RKO (cell line): ENCODE measurements at regions not wholly inside any gene's neighbourhood (a gene's known extent, or its start where the extent isn't known, plus 50 kb on each side); places are given as distances from the start of the nearest gene placed in this dataset.
"Not testable (repeated sequence)": the region's sequence is repeated elsewhere in the genome, so short reads cannot be mapped to it uniquely, and the experiment has no call there.

Experiments used
- DNase-seq: peaks from one replicate; pipeline ENCODE4 v3.0.0-alpha.2; 2016; ENCODE audit warnings: low spot score

DNA sequence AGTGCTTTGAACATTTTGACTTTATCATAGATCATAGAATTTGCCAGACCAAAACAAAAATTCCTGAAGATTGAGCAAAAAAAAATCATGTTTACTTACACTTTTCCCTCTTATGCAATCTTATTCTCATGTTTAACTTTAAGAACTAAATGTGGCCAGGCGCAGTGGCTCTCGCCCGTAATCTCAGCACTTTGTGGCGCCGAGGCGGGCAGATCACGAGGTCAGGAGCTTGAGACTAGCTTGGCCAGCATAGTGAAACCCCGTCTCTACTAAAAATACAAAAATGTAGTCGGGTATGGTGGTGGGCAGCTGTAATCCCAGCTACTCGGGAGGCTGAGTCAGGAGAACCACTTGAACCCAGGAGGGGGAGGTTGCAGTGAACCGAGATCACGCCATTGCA lies 227.9 kb upstream of the KYNU start:
- DNase-seq = no peak

GRCh38 chr2:142642650-142643049 lies 234.8 kb upstream of the KYNU start:
- no peak for DNase-seq

DNA sequence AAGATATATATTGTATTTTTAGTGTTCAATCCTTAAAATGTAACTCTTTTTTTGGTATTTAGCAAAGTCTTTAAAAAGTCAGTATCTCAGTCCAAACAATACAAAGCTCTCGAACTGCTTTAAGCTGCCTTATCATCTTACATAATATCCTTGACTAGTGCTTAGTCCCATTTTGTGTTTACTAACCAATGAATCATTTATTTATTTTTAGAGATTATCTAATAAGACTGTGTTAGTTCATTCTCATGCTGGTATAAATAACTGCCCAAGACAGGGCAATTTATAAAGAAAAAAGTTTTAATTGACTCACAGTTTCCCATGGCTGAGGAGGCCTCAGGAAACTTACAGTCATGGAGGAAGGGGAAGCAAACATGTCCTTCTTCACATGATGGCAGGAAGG lies 248.3 kb upstream of the KYNU start:
- DNase-seq = no peak

- DNase-seq = no peak
Measured at GRCh38 chr2:142621287-142621686, 256.2 kb upstream of the KYNU start.

GRCh38 chr2:142617461-142617860 lies 260.0 kb upstream of the KYNU start:
- no peak for DNase-seq

GRCh38 chr2:142615876-142616275 lies 261.6 kb upstream of the KYNU start:
- DNase-seq = no peak

GRCh38 chr2:142613193-142613592 lies 264.3 kb upstream of the KYNU start:
- DNase-seq = not testable (repeated sequence)

DNA sequence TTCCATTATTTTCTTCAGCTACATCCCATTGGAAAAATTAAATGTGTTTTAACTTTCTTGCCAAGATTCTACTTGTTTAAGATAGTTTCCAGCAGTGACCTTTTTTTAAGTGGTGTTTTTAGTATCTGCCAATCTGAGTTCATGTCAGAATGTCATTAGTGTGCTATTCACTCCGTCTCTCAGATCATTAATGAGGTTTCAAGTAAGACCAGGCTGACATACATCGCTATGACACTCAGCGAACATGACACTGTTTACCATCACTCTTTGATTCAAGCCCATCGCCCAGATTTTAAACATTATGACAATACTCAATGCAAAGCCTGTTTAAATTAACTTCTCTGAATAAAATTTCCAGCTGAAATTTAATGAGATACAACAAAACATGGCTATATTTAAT lies 272.0 kb upstream of the KYNU start:
- DNase-seq = no peak

DNA sequence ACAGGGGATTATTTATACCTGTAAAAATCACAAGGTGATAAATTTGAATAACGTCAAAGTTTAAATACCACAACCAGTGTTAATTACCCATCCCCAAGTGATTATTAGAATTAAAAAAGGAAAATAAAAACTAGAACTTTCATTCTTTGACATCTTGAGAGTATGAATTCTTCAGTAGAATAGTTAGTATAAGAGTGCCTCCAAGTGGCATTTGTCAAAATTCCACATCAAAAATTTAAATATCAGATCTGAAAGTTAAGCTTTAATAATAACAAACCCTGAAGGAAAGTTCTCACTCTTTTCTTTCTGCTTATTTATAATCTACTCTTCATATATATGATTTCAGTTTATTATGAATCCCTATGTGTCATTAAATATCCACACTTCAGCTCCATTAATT lies 273.7 kb upstream of the KYNU start:
- peak; percentile 16 for DNase-seq

GRCh38 chr2:142602418-142602989 lies 275.0 kb upstream of the KYNU start:
- DNase-seq = no peak

DNA sequence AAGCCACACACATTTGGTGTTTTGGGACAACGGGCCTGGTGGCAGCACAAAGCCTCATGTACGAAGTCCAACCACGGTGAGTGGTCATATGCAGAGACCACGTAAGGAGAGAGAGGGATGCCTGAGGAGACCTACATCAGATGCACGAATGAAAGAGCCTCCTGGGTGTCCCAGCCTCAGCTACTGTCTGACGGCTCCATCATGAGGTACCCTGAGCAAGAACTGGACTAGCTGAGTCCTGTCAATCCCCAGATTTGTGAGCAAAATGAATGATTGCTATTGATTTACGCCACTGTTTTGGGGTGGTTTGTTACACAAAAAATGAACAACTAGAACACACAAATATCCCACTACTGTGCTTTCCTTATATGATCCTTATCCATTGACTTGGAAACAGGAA lies 275.7 kb upstream of the KYNU start:
- no peak for DNase-seq

DNA sequence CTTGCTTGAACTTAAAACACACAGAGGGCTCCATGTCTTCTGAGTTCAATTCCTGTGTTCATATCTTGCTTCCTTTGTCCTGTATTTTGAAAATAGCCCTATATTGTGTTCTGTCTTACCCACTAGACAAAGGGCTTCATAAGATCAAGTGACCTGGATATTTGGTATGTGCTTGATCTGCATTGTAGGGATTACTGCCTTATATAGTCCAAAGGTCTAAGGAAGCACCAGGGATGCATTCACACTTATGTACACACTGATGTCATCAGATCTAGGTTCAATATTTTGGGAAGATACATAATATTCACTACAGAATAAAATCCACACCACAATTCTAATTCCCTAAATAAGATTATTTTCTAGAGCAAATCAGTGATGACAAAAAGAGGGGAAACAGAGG lies 278.0 kb upstream of the KYNU start:
- no peak for DNase-seq

GRCh38 chr2:142598846-142599245 lies 278.6 kb upstream of the KYNU start:
- no peak for DNase-seq

DNA sequence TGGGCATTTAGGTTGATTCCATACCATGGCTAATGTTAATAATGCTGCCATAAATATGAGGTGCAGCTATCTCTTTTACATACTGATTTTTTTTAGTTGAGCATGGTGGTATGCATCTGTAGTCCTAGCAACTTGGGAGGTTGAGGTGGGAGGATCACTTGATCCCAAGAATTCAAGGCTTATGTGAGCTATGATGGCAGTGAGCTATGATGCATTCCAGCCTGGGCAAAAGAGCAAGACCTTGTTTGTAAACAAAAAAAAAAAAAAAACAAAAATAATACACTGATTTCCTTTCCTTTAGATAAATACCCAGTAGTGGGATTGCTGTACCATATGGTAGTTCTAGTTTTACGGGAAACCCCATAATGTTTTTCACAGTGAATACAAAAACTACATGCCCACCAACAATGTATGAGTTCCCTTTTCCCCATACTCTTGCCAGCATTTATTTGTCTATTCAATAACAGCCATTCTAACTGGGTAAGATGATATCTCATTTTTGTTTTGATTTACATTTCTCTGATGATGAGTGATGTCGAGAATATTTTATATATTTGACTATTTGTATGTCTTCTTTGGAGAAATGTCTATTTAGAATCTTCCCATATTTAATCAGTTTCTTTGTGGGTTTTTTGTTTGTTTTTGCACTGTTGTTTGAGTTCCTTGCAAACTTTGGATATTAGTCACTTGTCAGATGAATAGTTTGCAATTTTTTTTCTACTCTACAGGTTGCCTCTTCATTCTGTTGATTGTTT lies 281.0 kb upstream of the KYNU start:
- no peak for DNase-seq

DNA sequence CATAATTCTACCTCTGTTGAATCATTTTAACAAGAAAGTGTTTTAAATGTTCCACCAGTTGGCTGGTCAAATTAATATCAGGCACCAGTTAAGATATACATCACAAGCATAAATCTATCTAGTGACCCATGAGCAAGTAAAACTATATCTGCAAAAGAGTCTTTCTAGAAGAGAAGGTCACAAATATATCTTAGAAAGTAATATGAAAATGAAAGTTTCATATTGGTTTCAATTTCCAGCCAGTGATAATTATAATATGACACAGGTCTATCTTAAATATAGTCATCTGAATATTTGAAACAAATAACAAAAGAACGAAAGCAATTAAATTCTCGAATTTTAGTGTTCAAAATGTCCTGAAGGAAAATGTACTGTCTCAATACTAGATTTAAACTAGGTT lies 282.5 kb upstream of the KYNU start:
- no peak for DNase-seq

- no peak for DNase-seq
Measured at GRCh38 chr2:142592171-142592570, 285.3 kb upstream of the KYNU start.

DNA sequence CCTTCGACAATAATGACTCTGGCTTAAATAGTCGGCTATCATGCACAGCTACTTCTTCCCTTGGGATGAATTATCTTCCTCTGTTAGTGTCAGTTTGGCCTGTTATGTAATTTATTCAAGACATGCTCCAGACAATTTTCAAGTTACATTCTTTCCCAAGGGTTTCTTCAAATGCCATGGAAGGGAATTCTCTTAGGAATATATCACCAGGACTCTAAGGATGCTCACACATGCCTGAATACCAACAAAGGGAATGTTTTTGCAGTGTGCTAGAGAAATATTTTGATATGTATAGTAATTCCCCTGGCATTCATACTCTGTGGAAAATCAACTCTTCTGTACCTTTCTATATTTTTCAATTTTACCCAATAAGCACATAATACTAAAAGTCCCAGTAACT lies 286.0 kb upstream of the KYNU start:
- DNase-seq = no peak

DNA sequence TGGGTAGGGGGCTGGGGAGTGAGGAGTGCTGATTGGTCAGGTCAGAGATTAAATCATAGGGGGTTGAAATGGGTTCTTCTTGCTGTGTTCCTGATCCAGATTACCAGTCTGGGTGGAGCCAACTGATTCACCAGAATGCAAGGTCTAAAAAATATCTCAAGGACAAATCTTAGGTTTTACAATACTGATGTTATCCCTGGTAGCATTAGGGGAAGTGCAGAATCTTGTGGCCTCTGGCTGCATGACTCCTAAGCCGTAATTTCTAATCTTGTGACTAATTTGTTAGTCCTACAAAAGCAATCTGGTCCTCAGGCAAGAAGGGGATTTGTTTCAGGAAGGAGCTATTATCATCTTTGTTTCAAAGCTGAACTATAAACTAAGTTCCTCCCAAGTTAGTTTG lies 289.2 kb upstream of the KYNU start:
- DNase-seq = no peak

DNA sequence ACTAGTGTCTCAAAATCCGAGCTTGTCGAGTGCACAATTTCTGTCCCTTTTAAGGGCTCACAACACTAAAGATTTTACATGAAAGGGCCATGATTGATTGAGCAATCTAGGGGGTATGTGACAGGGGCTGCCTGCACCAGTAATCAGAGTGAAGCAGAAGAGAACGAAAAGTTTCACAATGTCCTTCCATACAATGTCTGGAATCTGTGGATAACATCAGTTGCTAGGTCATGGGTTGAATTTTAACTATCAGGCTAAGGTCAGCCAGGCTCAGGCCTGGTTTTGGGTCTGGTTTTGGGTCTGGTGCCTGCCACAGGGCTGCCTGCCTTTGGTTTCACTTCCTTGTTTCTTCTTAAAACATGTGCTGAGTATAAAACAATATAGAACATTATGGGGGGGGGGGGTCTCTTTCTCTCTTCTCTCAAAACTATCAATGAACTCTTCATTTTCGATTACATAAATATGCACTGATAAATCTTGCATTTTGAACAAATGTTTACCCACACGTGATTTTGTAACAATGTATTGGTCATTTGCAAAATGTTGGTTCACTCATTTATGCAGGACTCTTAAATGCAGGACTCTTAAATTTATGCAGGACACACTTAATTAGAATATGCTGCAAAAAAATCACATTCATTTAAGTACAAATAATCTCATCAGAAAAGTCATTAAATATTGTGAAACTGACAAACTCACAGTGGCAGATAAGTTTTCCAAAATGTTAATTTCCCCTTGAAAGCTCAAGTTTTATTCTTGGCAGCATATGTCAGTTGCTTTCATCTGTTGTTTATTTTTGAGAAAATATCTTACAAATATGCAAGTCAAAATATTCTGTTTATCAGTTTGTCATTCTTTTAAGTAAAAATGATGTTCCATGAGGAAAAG lies 290.5 kb upstream of the KYNU start:
- no peak for DNase-seq

DNA sequence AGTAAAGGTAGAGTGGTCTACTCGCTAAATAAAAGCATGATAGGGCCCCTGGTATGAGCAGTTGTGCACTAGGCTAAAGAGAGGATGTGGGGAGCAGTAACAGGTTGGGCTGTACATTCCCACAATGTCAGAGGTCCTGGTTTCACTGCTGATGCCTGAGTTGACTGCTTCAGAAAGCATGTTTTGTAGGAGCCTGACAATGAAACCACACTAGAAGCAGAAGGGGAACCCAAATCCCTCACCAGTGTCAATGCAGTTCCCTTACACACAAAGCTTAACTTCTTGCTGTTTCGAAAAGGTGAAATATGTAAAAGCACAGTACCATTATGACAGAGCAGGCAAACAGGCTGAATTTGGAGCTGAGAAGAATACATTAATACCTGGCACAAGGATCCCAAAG lies 291.7 kb upstream of the KYNU start:
- no peak for DNase-seq

DNA sequence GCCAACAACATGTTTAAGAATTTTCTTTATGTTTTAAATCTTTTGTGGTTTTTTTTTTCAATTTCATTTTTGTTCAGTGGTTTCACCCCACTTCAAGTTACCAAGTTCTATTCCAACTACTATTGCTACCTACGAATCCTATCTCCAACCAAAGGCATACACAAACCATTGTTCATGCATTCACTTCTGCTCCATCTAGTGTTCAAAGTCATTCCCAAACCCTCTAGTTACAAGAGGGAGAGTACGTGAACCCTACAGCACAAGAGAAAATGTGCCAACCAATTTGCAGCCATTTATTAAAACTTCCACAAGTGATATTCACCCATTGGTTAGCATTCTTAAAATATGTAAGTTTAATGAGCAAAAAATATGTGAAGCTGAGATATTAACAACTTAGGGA lies 295.1 kb upstream of the KYNU start:
- no peak for DNase-seq

GRCh38 chr2:142581491-142581890 lies 296.0 kb upstream of the KYNU start:
- no peak for DNase-seq

DNA sequence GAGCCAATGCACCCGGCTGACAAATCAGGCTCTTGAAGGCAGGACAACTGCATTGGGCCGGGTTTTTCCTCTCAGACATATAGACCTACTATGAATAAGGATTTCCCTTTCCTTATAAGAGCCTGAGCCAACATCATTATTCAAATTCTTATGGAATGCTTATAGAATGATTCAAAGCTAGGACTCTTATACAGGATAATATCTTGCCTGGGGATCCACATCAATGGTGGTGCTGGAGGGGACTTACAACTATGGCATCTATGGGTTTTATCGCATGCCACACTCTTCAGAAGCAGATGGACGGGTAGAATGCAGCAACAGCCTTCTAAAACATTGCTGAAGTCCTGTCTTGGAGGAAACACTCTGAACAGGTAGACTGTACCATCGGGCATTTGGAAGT lies 296.8 kb upstream of the KYNU start:
- DNase-seq = no peak
